CD14-positive monocyte (primary cell): ENCODE measurements at regions not wholly inside any gene's neighbourhood (a gene's known extent, or its start where the extent isn't known, plus 50 kb on each side); places are given as distances from the start of the nearest gene placed in this dataset.

Source experiments
- DNase-seq, 3 donors: peaks; one replicate each; pipeline ENCODE4 v3.0.0-alpha.2; 2011 to 2022
- H2AFZ ChIP-seq: 2 replicates; pipeline ENCODE4 v1.6.0; 2012; ENCODE audit warnings: mild to moderate bottlenecking, low read depth, low read length, inconsistent platforms; ENCODE audit not compliant: insufficient read depth, poor library complexity, severe bottlenecking
- H3K27ac ChIP-seq, 2 donors: 1 replicate in 1 of 2; 2 replicates in 1 of 2; pipeline ENCODE4 v1.5.1; 2012 to 2013; ENCODE audit warnings: low read length in 2 of 2, control low read depth in 1 of 2, inconsistent platforms in 1 of 2, low read depth in 1 of 2, mild to moderate bottlenecking in 1 of 2
- H3K27me3 ChIP-seq, 2 donors: one replicate each; pipeline versions ENCODE4 v1.6.0 to v1.6.1; 2011 to 2013; ENCODE audit warnings: low read length in 2 of 2; ENCODE audit not compliant: control insufficient read depth in 2 of 2, insufficient read depth in 2 of 2
- H3K36me3 ChIP-seq, 2 donors: replicated peaks in 1 of 2; 1 replicate in 1 of 2; 2 replicates in 1 of 2; pipeline versions ENCODE4 v1.5.1 to v1.6.1; 2012 to 2013; ENCODE audit warnings: low read length in 2 of 2, control low read depth in 1 of 2, inconsistent platforms in 1 of 2, mild to moderate bottlenecking in 1 of 2; ENCODE audit not compliant: insufficient read depth in 2 of 2, control insufficient read depth in 1 of 2
- H3K4me1 ChIP-seq, 2 donors: 1 replicate in 1 of 2; 2 replicates in 1 of 2; pipeline versions ENCODE4 v1.5.1 to v1.6.1; 2012 to 2013; ENCODE audit warnings: low read length in 2 of 2, control low read depth in 1 of 2, inconsistent platforms in 1 of 2, mild to moderate bottlenecking in 1 of 2, moderate library complexity in 1 of 2; ENCODE audit not compliant: insufficient read depth in 2 of 2, control insufficient read depth in 1 of 2
- H3K4me2 ChIP-seq: replicated peaks from 2 replicates; pipeline ENCODE3; 2012; ENCODE audit warnings: low read length, moderate library complexity, mild to moderate bottlenecking; ENCODE audit not compliant: poor library complexity, severe bottlenecking; ENCODE audit errors: extremely low read depth
- H3K4me3 ChIP-seq, 3 experiments: fragments of 200-600 bp in 1 of 3; sonication (generic) in 1 of 3; replicated peaks in 1 of 3; 1 replicate in 2 of 3; 2 replicates in 1 of 3; pipeline ENCODE4 v1.5.1; 2011 to 2013; ENCODE audit warnings: low read length in 3 of 3, mild to moderate bottlenecking in 3 of 3, control low read depth in 2 of 3, low read depth in 2 of 3, inconsistent platforms in 1 of 3, moderate library complexity in 1 of 3
- H3K79me2 ChIP-seq: 2 replicates; pipeline ENCODE4 v1.6.0; 2012; ENCODE audit warnings: mild to moderate bottlenecking, control low read depth, inconsistent platforms, low read length, moderate library complexity; ENCODE audit not compliant: insufficient read depth
- H3K9ac ChIP-seq: 2 replicates; pipeline ENCODE4 v1.6.0; 2017; ENCODE audit warnings: low read length, mild to moderate bottlenecking; ENCODE audit not compliant: insufficient read depth, poor library complexity, severe bottlenecking
- H3K9me3 ChIP-seq, 2 donors: replicated peaks in 1 of 2; 1 replicate in 1 of 2; 2 replicates in 1 of 2; pipeline versions ENCODE4 v1.5.1 to v1.6.1; 2012 to 2013; ENCODE audit warnings: low read length in 2 of 2, control low read depth in 1 of 2; ENCODE audit not compliant: control insufficient read depth in 1 of 2, insufficient read depth in 1 of 2
- H4K20me1 ChIP-seq: 2 replicates; pipeline ENCODE4 v1.6.0; 2012; ENCODE audit warnings: mild to moderate bottlenecking, low read length, control low read depth, moderate library complexity; ENCODE audit not compliant: insufficient read depth
- H3K27ac Mint-ChIP-seq, 7 donors: one replicate each; pipeline ENCODE4 v1.8.0; 2020; ENCODE audit warnings: mild to moderate bottlenecking in 7 of 7, mixed read lengths in 7 of 7, moderate library complexity in 6 of 7, inconsistent platforms in 2 of 7
- H3K27me3 Mint-ChIP-seq, 3 donors: one replicate each; pipeline ENCODE4 v1.8.0; 2021 to 2022; ENCODE audit warnings: low read depth in 3 of 3, mild to moderate bottlenecking in 3 of 3, mixed read lengths in 3 of 3, moderate library complexity in 3 of 3, inconsistent platforms in 1 of 3
- H3K36me3 Mint-ChIP-seq, 2 donors: one replicate each; pipeline ENCODE4 v1.8.0; 2020; ENCODE audit warnings: mixed read lengths in 2 of 2, inconsistent platforms in 1 of 2, mild to moderate bottlenecking in 1 of 2
- H3K4me1 Mint-ChIP-seq: one replicate; pipeline ENCODE4 v1.8.0; 2020; ENCODE audit warnings: mild to moderate bottlenecking, mixed read lengths
- H3K4me3 Mint-ChIP-seq, 2 donors: one replicate each; pipeline ENCODE4 v1.8.0; 2020; ENCODE audit warnings: mild to moderate bottlenecking in 2 of 2, mixed read lengths in 2 of 2, moderate library complexity in 1 of 2
- H3K9me3 Mint-ChIP-seq, 7 donors: one replicate each; pipeline ENCODE4 v1.8.0; 2020 to 2022; ENCODE audit warnings: mixed read lengths in 7 of 7, mild to moderate bottlenecking in 6 of 7, moderate library complexity in 6 of 7, inconsistent platforms in 2 of 7
- WGBS: methylation state at CpG from one replicate; pipeline ENCODE4 v1.1.5; 2013; ENCODE audit warnings: missing lambda C conversion rate; ENCODE audit not compliant: insufficient coverage; 5-methylcytosine and 5-hydroxymethylcytosine counted together
- intact Hi-C, 2 donors: fragments of 100-400 bp; cut with micrococcal nuclease; formaldehyde crosslinking; loops; one replicate each; pipeline versions ENCODE4 v1.15.0 to v1.15.1; 2023
- TF ChIP-seq, protein P1 (sequence below): fragments of 200-600 bp; IDR thresholded peaks from one replicate; pipeline ENCODE4 v1.8.0; 2022; ENCODE audit warnings: antibody characterized with exemption, mild to moderate bottlenecking

DNA sequence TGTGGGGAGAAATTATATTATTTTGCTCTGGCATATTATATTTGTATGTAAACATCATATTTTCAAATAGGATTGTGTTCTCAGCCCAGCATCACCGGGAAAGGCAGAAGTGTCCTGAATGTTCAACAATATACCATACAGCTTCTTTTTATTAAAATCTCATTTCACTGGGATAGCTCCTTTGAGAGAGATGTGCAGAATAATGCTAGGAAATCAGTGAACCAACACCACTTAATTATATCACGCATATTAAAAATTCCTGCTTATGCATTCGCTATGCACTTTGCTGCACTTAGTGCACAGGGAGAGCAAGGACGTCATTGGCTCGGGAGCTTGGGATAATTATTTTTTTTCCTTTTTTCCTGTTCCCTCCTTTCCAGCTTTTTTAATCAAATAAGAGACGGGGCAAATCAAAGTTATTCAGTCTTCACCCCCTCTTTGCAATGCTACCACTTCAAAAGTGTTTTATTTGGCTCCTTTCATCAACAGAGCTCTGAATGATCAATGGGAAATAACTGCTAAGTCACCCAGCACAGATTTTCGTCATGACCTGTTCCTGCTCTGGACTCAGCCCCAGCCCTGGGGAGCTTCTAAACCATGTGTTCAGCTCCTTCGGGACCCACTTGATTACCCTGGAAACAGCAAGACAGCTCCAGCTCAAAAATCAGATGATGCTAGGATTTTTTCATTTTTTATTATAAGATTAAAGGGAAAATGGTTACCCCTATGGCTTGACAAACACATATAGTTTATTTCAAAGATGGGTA is 165.5 kb upstream of the DUSP10 start:
- no peak overlapping the region for H2AFZ ChIP-seq
- no peaks in the 10 kb centered on the region for H3K27me3 ChIP-seq
- WGBS, result 80% methylated on average over 2 of the region's 8 CpGs
- H3K36me3 ChIP-seq, result no peaks in the 10 kb centered on the region
- no peaks in the 10 kb centered on the region for H4K20me1 ChIP-seq
- DNase-seq, result no peak
- H3K27me3 Mint-ChIP-seq, result peaks cover 0 to 2% (median 0%) of the 10 kb centered on the region in 3 donors
- no peak overlapping the region for H3K4me3 Mint-ChIP-seq
- H3K9me3 ChIP-seq, result peaks cover 0 to 10% of the 10 kb centered on the region in 2 donors
- H3K4me1 Mint-ChIP-seq, result no peaks in the 10 kb centered on the region
- H3K79me2 ChIP-seq, result no peaks in the 10 kb centered on the region
- no peak overlapping the region for H3K4me3 ChIP-seq
- no peak overlapping the region for H3K27ac ChIP-seq
- H3K27ac Mint-ChIP-seq, result no peak overlapping the region
- no peak overlapping the region for H3K4me2 ChIP-seq
- peaks cover 14 to 17% of the 10 kb centered on the region in 2 donors for H3K36me3 Mint-ChIP-seq
- no peak overlapping the region for H3K9ac ChIP-seq
- H3K9me3 Mint-ChIP-seq, result peaks cover 0 to 12% (median 3%) of the 10 kb centered on the region in 7 donors
- intact Hi-C loops, result no loop called here
- TF ChIP-seq, protein P1, sequence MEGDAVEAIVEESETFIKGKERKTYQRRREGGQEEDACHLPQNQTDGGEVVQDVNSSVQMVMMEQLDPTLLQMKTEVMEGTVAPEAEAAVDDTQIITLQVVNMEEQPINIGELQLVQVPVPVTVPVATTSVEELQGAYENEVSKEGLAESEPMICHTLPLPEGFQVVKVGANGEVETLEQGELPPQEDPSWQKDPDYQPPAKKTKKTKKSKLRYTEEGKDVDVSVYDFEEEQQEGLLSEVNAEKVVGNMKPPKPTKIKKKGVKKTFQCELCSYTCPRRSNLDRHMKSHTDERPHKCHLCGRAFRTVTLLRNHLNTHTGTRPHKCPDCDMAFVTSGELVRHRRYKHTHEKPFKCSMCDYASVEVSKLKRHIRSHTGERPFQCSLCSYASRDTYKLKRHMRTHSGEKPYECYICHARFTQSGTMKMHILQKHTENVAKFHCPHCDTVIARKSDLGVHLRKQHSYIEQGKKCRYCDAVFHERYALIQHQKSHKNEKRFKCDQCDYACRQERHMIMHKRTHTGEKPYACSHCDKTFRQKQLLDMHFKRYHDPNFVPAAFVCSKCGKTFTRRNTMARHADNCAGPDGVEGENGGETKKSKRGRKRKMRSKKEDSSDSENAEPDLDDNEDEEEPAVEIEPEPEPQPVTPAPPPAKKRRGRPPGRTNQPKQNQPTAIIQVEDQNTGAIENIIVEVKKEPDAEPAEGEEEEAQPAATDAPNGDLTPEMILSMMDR, result no peak
- no peaks in the 10 kb centered on the region for H3K4me1 ChIP-seq

DNA sequence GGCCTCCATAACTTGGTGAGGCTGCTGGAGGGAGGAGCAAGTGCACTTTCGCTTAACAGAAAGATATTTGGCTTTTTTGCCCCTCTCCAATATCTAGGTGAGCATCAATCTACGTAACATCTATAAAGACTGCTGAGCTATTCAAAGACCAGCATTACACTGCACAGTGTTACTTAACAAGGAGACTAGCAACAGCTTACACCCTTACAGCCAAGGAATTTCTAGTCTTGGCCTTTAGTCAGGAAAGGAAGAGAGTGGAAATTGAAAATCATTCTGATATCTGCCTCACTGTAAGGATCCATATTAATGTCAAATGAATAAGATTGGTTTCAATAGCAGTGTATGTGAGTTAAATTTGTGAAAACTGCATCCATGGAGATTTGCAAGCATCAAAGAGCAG is 163.9 kb upstream of the DUSP10 start:
- H3K9ac ChIP-seq, result no peak overlapping the region
- H3K4me1 ChIP-seq, result no peaks in the 10 kb centered on the region
- no CpG with 5 or more reads among the region's 2 CpGs for WGBS
- intact Hi-C loops, result no loop called here
- Mint-ChIP-seq H3K9me3 (peaks cover 0 to 12% (median 4%) of the 10 kb centered on the region in 7 donors), H3K4me1 (no peaks in the 10 kb centered on the region), H3K27ac (no peak overlapping the region), H3K36me3 (peaks cover 2 to 5% of the 10 kb centered on the region in 2 donors), H3K27me3 (peaks cover 0 to 2% (median 0%) of the 10 kb centered on the region in 3 donors), H3K4me3 (no peak overlapping the region)
- H3K36me3 ChIP-seq, result no peaks in the 10 kb centered on the region
- H3K79me2 ChIP-seq, result no peaks in the 10 kb centered on the region
- H3K27me3 ChIP-seq, result no peaks in the 10 kb centered on the region
- no peak overlapping the region for H3K4me3 ChIP-seq
- peaks cover 0 to 10% of the 10 kb centered on the region in 2 donors for H3K9me3 ChIP-seq
- DNase-seq, result no peak
- no peaks in the 10 kb centered on the region for H4K20me1 ChIP-seq
- TF ChIP-seq, protein P1, result no peak
- H3K4me2 ChIP-seq, result no peak overlapping the region
- H2AFZ ChIP-seq, result no peak overlapping the region
- H3K27ac ChIP-seq, result no peak overlapping the region
